GM18505 (cell line): ENCODE measurements at regions not wholly inside any gene's neighbourhood (a gene's known extent, or its start where the extent isn't known, plus 50 kb on each side); places are given as distances from the start of the nearest gene placed in this dataset.
A peak's percentile ranks its signal among the peaks of the same experiment; 100 is the strongest.

Experiments
- ATAC-seq: cut with Tn5 transposase; IDR thresholded peaks from one replicate; pipeline ENCODE4 v1.9.1; 2021; ENCODE audit not compliant: unreplicated experiment
- POLR2A ChIP-seq: IDR thresholded peaks from 4 replicates; pipeline ENCODE4 v1.6.1; 2011; ENCODE audit warnings: borderline replicate concordance; ENCODE audit not compliant: insufficient read depth, insufficient read length; ENCODE audit errors: extremely low read depth

DNA sequence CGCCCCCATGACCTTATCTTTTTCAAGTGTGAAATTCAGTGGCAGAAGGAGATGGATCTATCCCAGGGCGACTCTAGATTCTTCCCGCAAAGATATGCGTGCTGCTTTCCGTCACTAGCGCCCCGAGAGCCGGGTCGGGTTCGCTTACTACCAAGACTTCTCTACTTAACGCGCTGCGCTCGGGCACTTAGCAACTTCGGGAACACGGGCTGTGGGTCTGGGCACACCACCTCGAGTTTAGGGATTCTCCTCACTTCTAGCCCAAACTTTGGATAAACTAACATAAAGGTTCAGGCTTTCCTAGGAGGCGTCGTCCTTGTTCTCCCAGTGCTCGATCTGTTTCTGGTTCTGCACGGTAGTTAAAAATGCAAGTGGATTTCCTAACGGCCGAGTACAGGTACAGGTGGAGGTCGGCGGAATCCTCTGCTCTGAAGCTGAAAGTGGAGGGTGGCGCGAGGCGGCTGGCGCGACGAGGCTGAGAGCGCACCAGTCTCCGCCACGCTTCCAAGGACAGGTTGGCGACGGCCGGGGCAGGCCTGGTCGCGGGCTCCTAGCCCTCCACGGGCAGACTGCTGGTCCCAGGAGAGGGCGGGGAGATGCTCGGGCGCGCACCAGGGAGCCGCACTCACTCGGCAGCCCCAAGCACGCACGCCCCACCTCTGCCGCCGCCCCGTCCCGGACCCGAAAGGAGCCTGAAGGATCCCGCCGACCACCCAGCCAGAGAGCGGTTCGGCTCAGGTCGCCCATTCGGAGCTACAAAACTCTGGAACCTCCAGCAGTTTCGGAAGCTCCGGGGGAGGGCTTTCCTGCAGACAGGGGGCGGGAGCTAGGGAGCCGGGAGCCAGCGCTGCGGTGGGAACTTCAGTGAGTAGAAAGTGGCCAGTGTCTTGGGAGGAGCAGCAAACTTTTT, 100.8 kb upstream of the TENM3 start:
- no peak for ATAC-seq
- TF ChIP-seq POLR2A = no peak

DNA sequence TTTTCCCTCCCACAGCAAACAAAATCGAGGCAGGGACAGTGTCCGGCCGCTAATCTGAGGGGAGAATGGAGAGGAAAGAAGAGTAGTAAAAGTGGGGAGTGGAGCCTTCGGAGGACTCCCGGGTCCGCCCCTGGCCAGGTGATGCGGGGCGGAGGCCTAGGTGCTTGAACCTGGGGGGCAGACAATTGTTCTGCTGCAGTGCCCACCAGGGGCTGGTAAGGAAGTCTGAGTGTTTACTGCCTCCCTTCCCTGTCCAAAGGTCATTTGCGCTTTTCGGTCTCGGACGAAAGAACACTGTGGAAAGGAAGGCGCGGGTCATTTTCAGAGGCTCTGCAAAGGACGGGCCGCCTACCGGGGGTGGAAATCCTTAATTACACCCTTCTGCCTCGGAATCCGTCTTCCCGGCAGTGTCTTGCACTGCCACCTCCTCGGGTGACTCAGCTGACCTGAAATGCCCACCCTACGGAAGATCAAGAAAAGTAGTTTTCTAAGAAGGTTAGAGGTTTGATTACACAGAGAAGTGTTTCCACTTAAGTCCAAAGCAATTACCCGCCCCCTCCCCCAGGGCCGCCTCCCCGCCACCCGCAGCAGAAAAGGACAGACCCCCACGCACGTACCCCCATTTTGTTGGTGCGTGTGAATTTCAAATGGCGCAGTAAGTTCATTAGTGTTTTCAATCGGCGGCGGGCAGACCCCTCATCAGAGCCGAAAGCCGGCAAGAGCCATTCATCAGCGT, 99.9 kb upstream of the TENM3 start:
- no peak for TF ChIP-seq POLR2A
- no peak for ATAC-seq

DNA sequence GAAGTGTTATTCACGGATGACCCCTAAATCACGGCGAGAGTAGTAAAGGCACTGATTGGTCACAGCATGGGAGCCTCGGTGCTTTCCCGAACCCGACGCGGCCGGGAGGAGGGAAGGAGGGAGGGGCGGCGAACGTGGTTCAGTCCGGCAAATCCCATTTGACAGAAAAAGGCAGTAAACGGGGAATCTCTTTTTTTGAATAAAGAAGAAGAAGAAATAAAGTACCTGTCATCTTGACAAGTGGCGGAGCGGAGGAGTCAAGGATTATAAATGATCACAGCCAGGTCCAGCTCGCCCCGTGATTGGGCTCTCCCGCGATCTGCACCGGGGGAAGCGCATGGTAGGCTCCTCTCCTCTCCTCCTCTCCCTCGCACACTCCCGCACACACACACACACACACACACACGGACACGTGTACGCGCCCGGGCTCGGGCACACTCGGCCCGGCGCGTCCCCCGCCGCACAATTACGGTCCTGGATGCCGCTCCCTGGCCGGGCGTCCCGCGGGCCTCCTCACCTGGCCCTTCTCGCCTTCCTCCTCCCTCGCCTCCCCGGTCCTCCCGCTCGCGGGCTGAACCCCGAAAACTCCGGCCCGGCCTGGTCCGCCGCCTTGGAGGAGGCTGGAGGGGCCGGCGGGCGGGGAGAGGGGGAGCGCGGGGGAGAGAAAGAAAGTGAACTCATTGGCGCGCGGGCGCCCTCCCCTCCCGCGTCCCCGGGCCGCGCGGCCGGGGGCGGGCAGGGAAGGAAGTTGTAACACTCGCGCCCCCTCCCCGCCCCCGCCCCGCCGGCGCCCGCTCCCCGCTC, 99.2 kb upstream of the TENM3 start:
- ATAC-seq = peak; percentile 41
- no peak for TF ChIP-seq POLR2A

DNA sequence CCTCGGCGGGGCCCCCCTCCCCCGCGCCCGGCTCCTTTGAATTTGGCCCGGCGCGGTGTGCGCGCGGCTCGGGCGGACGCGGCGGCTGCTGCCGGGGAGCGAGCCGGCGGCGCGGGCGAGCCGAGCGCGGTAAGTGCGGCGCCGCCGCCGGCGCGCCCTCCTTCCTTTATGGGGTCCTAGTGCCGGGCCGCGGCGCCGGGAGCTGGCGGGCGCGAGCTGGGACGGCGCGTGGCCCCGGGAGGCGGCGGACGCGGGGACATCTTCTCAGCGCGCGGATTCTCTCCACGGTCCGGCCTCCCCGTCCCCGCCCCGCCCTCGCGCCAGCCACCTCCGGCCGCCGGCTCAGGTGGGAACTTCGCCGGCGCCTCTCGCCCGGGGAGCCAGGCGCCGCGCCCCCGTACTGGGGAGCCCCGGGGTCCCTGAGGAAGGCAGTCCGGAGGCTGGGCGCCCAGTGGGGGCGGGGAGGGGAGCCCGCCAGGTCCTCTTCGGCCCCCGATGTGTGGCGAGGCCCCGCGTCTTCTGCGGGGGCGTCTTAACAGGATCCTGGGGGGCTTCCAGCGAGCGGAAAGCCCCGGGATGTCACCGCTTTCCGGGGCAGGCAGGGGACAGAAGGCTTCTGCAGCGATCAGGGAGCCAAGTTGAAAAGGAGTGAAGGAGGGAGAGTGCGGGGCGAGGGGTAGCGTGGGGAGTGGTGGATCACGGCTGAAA, 98.4 kb upstream of the TENM3 start:
- ATAC-seq = peak; percentile 40
- no peak for TF ChIP-seq POLR2A

DNA sequence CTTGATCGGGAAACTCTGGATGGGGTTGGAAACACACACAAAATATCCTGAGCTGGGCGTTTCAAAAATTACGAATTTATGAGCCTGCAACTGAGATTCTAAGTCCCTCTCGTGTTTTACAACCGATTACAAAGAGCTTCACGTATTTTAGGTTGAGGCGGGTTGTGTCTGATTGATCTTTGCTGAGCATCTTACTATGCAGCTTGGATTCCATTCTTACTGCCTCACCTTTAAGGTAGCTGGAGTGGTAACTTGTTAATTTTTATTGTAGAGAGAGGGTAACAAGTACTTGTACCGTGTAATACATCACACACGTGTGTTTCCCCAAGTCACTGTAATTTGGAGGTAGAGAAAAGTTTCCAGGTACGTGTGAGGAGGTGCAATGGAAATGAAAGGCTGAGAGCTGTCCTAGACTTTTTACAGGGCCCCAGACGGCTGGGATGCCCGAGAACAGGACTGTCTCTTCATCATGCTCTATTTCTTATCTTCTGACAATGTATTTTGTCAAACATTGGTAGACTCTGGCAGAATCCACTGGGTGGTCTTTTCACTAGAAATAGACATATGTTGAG, 97.8 kb upstream of the TENM3 start:
- no peak for ATAC-seq
- TF ChIP-seq POLR2A = no peak

DNA sequence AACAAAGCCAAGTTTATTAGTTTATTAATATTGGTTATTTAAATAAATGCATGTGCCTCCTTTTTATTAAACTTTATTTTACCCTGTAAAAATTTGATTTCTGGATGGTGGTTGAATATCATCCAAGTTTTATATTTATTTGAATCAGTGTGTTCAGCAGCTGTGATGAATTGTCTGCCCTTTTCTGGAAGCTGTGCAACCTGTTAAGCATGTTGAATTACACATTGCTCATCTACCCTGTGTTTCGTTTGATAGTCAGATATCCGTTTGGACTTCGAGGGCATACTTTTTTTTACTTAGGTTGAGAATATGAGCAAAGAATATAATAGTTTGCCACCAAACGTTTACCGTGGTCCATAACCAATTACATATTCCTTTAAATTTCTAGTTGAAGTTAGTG, 95.8 kb upstream of the TENM3 start:
- ATAC-seq = no peak

DNA sequence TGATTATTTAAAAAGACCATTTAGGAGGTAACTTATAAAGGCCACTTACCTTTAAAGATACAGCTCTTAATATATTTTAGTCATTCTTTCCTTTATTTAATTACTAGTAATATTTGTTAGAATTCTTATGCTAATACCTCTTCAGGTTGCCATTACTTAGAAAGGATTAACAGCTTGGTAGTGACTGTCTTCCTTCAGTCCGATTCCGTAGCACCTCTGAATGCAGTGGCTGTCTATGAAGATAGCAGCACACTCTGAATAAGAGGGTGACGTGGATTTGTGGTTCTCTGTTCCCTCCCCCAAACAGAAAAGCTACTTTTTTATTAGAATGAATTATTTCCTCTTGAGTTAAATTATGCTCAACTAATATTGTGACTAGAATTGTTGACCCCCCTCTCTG, 92.6 kb upstream of the TENM3 start:
- no peak for TF ChIP-seq POLR2A
- ATAC-seq = no peak

More for the DNA sequence above, 95.8 kb upstream of the TENM3 start:
- TF ChIP-seq POLR2A = no peak

DNA sequence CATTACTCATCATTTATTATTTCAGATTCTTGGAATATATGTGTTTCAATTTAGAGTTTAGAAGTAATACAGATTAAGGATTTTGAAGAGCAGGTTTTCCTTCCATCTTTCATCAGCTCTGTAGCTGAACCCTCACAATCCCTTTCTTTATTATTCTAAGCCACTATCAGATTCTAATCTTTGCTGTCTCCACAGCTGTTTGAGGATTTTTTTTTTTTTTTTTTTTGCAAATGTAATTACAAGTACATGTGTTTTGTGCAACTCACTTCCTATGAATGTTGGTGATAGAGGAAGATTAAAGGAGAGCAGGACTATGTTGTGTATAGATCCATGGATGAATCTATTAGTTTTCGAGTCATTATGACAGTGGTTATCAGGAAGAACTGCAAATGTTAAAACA, 87.4 kb upstream of the TENM3 start:
- no peak for TF ChIP-seq POLR2A
- ATAC-seq = no peak

DNA sequence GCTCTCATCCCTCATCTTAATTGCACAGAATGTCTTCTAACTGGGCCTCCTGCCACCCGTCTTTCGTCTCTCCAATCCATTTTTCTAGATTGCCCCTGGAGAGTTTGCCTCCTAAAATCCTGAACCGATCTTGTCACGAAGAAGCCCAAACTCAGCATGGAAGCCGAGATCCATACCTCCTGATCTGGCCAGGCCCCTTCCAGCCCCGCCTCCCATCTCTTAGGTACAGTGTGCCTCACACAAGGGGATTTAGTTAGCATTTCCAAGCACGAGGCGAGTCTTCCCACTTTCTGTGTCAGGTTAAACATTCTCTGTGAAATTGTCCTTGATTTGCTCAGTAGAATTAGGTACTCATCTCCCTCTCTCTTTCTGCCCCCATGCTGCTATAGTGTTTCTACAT, 80.0 kb upstream of the TENM3 start:
- TF ChIP-seq POLR2A = no peak
- no peak for ATAC-seq

DNA sequence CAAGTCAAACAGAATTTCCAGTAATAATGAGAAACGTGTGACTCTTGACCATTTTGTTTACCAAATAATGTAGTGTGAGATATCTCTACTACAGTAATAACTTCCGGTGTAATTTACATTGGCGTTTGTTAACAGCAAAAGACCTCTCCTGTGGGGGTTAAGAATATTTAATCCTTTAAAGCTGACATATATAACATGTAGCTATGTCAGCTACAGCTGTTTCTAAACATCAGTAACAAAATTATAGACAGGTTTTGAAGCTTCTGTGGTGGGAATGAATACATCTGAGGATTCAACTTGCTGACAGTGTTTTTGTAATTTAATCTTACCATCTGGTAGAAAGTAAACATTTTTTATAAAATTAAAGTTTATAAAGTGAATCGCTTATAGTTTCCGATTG, 73.6 kb upstream of the TENM3 start:
- no peak for ATAC-seq
- no peak for TF ChIP-seq POLR2A

DNA sequence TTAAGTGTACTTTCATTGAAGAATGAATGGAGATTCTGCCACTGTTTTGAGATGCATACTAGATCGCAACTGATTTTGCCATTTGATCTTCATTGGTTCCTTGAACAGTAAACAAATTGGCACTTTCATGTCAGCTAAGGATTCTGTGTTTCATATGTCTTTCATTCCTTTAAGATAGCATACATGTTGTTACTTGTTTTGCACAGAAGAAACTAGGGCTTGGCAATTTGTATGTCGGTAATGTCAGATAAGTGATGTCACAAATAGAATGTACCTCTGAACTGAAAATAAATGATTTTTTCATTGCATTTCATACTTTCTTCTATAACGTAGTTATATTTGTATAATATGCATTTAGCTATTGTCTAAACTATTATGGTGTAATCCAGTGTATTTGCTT, 73.2 kb upstream of the TENM3 start:
- no peak for TF ChIP-seq POLR2A
- no peak for ATAC-seq

DNA sequence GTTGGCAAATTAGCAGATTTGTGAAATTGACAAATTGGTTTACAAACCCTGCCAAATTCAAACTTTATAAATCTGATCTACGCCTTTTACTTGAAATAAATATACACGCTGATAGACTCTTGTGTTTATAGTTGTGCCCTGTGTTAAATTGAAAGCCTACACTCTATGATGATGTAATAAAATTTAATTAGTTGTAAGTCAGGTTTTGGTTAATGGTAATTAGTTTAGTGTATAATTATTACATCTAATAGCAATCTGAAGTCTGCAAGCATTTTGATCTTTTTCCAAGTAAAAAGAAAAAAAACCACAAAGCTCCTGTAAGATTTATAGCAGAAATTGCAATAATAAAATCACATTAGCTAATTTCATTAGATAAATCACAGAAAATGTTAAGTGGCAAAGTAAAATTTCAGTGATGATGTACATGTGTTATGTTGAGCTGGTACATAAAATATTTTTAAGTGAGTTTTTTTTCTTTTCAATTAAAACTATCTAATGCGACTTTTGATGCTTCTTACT, 72.7 kb upstream of the TENM3 start:
- no peak for TF ChIP-seq POLR2A
- no peak for ATAC-seq
